ENCODE measurements at regions not wholly inside any gene's neighbourhood (a gene's known extent, or its start where the extent isn't known, plus 50 kb on each side); places are given as distances from the start of the nearest gene placed in this dataset.

DNA sequence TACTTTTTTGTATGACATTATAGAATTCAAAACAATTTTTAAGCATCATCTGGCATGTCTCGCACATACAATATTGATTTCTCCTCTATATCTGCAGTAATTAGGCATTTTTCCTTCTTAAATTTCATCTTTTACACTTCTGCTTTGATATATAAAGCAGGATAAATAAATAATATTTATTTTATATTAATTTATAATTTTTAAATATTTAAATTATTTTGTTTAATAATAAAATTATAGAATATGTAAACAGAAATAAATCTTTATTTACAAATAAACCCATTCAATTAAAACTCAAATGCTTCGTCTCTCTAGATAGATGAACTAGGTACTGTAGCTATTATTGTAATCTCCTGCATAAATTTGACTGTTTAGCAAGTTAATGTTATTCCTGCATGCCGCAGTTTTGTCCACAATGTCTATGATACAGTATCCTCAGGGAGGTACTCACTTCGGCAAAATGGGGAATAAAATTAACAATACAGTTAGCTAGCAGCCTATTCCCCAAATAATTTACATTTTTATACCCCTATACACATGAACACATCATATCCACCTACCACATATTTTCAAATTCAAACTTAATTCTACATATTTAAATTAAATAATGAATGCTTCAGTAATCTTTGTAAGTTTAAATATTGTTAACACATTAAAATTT is 473.6 kb upstream of the SLC10A2 start:
- BruUV-seq (replicated peaks): no TSS peak
- no peak overlapping the region for H2AFZ ChIP-seq (ENCODE audit: low read depth, low read length, poor library complexity, severe bottlenecking)
- peaks cover 0 to 3% of the 10 kb centered on the region in 2 experiments; a peak in 1 of 4 replicates for H3K9me3 ChIP-seq (ENCODE audit: control insufficient read depth in 1 of 2, insufficient read depth in 1 of 2, low read depth in 1 of 2, low read length in 2 of 2)
- H4K20me1 ChIP-seq (ENCODE audit: insufficient read depth): no peaks in the 10 kb centered on the region
- POLR2A ChIA-PET: no interaction called here
- H3K27me3 ChIP-seq (ENCODE audit: insufficient read depth, low read length): no peaks in the 10 kb centered on the region
- no peak overlapping the region for H3K9ac ChIP-seq (ENCODE audit: low read length)
- ATAC-seq: no peak
- no peak overlapping the region for H3K4me3 ChIP-seq (replicated peaks in 1 of 2; ENCODE audit: low read depth in 1 of 2, low read length in 2 of 2)
- RAD21 ChIA-PET (ENCODE audit: low non-redundant PET in 1 of 2, low total read pairs in 2 of 2, uncharacterized antibody in 2 of 2, unreplicated experiment in 2 of 2): no interaction called here
- CTCF ChIA-PET: no interaction called here
- intact Hi-C loops (cut with micrococcal nuclease): loop anchor here (5.0 kb wide), 1 partner anchor 37 kb away; no protein-coding TSS in a partner anchor
- no peak overlapping the region for H3K4me2 ChIP-seq (ENCODE audit: low read length)
- DNase-seq (ENCODE audit: low read depth, low spot score): no peak
- H3K36me3 ChIP-seq (ENCODE audit: control insufficient read depth in 1 of 2, insufficient read depth in 2 of 2, low read length in 2 of 2): no peaks in the 10 kb centered on the region
- no peaks in the 10 kb centered on the region for H3K9me2 ChIP-seq (ENCODE audit: insufficient read depth)
- H3K27ac ChIP-seq (ENCODE audit: low read depth, low read length): no peak overlapping the region
- no peak for TF ChIP-seq SRF (IDR thresholded peaks at IDR 0.05; ENCODE audit: low read depth)
- no peak for TF ChIP-seq CBX3 (IDR thresholded peaks at IDR 0.05; ENCODE audit: low read depth)
- H3K79me2 ChIP-seq (ENCODE audit: insufficient read depth, low read length): no peaks in the 10 kb centered on the region
- H3K4me1 ChIP-seq (ENCODE audit: control insufficient read depth in 1 of 2, insufficient read depth in 2 of 2, low read length in 2 of 2): no peaks in the 10 kb centered on the region

DNA sequence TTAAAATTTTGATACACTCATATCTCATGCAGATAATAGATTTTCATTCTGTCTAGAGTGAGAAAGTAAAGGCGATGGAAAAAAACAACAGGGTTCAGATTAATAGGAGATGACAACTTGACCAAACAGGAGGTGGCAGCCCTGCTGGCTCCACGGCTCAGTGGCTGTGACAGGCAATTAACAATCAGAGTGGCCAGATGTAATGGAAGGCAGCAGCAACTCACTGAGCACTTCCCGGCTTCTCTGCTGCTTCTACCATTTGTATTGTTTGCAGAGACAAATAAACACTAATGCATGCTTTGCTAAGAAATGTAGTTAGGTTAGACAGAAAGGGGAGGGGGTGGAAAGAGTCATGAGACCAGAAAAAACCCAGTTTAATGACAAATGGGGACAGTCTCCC is 473.0 kb upstream of the SLC10A2 start:
- no TSS peak for BruUV-seq (replicated peaks)
- no peaks in the 10 kb centered on the region for H3K79me2 ChIP-seq (ENCODE audit: insufficient read depth, low read length)
- TF ChIP-seq CBX3 (IDR thresholded peaks at IDR 0.05; ENCODE audit: low read depth): no peak
- TF ChIP-seq POLR2AphosphoS5 (IDR thresholded peaks at IDR 0.05; ENCODE audit: low read depth, low read length): no peak
- no peak for TF ChIP-seq YY1 (IDR thresholded peaks at IDR 0.05; ENCODE audit: extremely low read depth, insufficient replicate concordance, low read depth, low read length)
- TF ChIP-seq, protein P1, sequence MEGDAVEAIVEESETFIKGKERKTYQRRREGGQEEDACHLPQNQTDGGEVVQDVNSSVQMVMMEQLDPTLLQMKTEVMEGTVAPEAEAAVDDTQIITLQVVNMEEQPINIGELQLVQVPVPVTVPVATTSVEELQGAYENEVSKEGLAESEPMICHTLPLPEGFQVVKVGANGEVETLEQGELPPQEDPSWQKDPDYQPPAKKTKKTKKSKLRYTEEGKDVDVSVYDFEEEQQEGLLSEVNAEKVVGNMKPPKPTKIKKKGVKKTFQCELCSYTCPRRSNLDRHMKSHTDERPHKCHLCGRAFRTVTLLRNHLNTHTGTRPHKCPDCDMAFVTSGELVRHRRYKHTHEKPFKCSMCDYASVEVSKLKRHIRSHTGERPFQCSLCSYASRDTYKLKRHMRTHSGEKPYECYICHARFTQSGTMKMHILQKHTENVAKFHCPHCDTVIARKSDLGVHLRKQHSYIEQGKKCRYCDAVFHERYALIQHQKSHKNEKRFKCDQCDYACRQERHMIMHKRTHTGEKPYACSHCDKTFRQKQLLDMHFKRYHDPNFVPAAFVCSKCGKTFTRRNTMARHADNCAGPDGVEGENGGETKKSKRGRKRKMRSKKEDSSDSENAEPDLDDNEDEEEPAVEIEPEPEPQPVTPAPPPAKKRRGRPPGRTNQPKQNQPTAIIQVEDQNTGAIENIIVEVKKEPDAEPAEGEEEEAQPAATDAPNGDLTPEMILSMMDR (IDR thresholded peaks at IDR 0.05 in 2 of 3, conservative IDR thresholded peaks at IDR 0.05 in 1 of 3; ENCODE audit: borderline replicate concordance in 1 of 3, insufficient read depth in 1 of 3, low read depth in 2 of 3, low read length in 2 of 3): no peak
- no peak overlapping the region for H2AFZ ChIP-seq (ENCODE audit: low read depth, low read length, poor library complexity, severe bottlenecking)
- no peaks in the 10 kb centered on the region for H3K9me2 ChIP-seq (ENCODE audit: insufficient read depth)
- H3K9ac ChIP-seq (ENCODE audit: low read length): no peak overlapping the region
- ChIA-PET POLR2A (no interaction called here), RAD21 (ENCODE audit: low non-redundant PET in 1 of 2, low total read pairs in 2 of 2, uncharacterized antibody in 2 of 2, unreplicated experiment in 2 of 2) (no interaction called here), CTCF (no interaction called here)
- 0 out of 4 replicates have a peak, but pooled peaks cover 0 to 3% of the 10 kb centered on the region in 2 experiments for H3K9me3 ChIP-seq (ENCODE audit: control insufficient read depth in 1 of 2, insufficient read depth in 1 of 2, low read depth in 1 of 2, low read length in 2 of 2)
- H3K27ac ChIP-seq (ENCODE audit: low read depth, low read length): no peak overlapping the region
- no peak for DNase-seq (ENCODE audit: low read depth, low spot score)
- no peak overlapping the region for H3K4me3 ChIP-seq (replicated peaks in 1 of 2; ENCODE audit: low read depth in 1 of 2, low read length in 2 of 2)
- intact Hi-C loops (cut with micrococcal nuclease): no loop called here
- H4K20me1 ChIP-seq (ENCODE audit: insufficient read depth): no peaks in the 10 kb centered on the region
- no peaks in the 10 kb centered on the region for H3K36me3 ChIP-seq (ENCODE audit: control insufficient read depth in 1 of 2, insufficient read depth in 2 of 2, low read length in 2 of 2)
- no peaks in the 10 kb centered on the region for H3K4me1 ChIP-seq (ENCODE audit: control insufficient read depth in 1 of 2, insufficient read depth in 2 of 2, low read length in 2 of 2)
- ATAC-seq: no peak
- no peak overlapping the region for H3K4me2 ChIP-seq (ENCODE audit: low read length)
- no peaks in the 10 kb centered on the region for H3K27me3 ChIP-seq (ENCODE audit: insufficient read depth, low read length)

Measured in HCT116 (cell line).